HepG2 (cell line): ENCODE measurements at regions not wholly inside any gene's neighbourhood (a gene's known extent, or its start where the extent isn't known, plus 50 kb on each side); places are given as distances from the start of the nearest gene placed in this dataset.

Source experiments
- ATAC-seq: fragments of 200-7000 bp; cut with Tn5 transposase; 3 replicates; pipeline ENCODE4 v1.9.1; 2020; ENCODE audit warnings: mild to moderate bottlenecking, moderate library complexity
- BruUV-seq: library from RNA; stranded (reverse); fragments of 400-500 nt; replicated peaks from 2 replicates; lab custom pipeline; 2021; lab: Mats Ljungman, UMichigan
- CTCF ChIA-PET: fragments of 300-600 bp; formaldehyde crosslinking; extraction: SDS; loops from one replicate; lab custom pipeline; 2021; ENCODE audit warnings: low total read pairs, inconsistent platforms, low intra/inter-chr PET ratio; lab: Yijun Ruan, JAX
- POLR2A ChIA-PET: fragments of 350-600 bp; sonication (Branson Sonifier 250); formaldehyde crosslinking; loops from one replicate; lab custom pipeline; 2020; ENCODE audit warnings: antibody characterized with exemption, inconsistent platforms; lab: Yijun Ruan, JAX
- DNase-seq: peaks from one replicate; pipeline ENCODE4 v3.0.0-alpha.2; 2015; ENCODE audit warnings: low spot score
- FAIRE-seq: peaks from 3 replicates; lab custom pipeline; 2011; peaks lifted over from hg19 to GRCh38; lab: Jason Lieb, UNC
- H2AFZ ChIP-seq: one replicate; pipeline ENCODE4 v1.6.1; 2011; ENCODE audit warnings: low read length, inconsistent platforms
- H3K27ac ChIP-seq: fragments of 300-600 bp; 3 replicates; pipeline ENCODE4 v1.8.0; 2011; ENCODE audit warnings: mixed run types, mild to moderate bottlenecking, mixed read lengths, low read length, inconsistent platforms; ENCODE audit not compliant: insufficient read depth; ENCODE audit errors: extremely low read length
- H3K27me3 ChIP-seq, 2 experiments: fragments of 200-600 bp in 1 of 2; 2 replicates in 1 of 2; 3 replicates in 1 of 2; pipeline versions ENCODE4 v1.6.0 to v1.8.0; 2011; ENCODE audit warnings: low read length in 2 of 2, mild to moderate bottlenecking in 2 of 2, moderate library complexity in 2 of 2, inconsistent platforms in 1 of 2; ENCODE audit not compliant: insufficient read depth in 2 of 2, control insufficient read depth in 1 of 2
- H3K36me3 ChIP-seq, 2 experiments: fragments of 200-600 bp in 1 of 2; replicated peaks in 1 of 2; 2 replicates in 1 of 2; 3 replicates in 1 of 2; pipeline versions ENCODE4 v1.5.1 to v1.8.0; 2011; ENCODE audit warnings: low read length in 2 of 2, inconsistent platforms in 1 of 2; ENCODE audit not compliant: insufficient read depth in 2 of 2, control insufficient read depth in 1 of 2
- H3K4me1 ChIP-seq: 2 replicates; pipeline ENCODE4 v1.5.1; 2012; ENCODE audit warnings: low read length, inconsistent platforms; ENCODE audit not compliant: insufficient read depth
- H3K4me2 ChIP-seq: 2 replicates; pipeline ENCODE4 v1.6.0; 2011; ENCODE audit warnings: low read depth, low read length, inconsistent platforms
- H3K4me3 ChIP-seq, 3 experiments: fragments of 200-600 bp in 1 of 3; sonication (generic), shearing (Covaris generic) in 1 of 3; replicated peaks in 1 of 3; 2 replicates each; pipeline ENCODE4 v1.5.1; 2011 to 2016; ENCODE audit warnings: low read length in 3 of 3, inconsistent platforms in 2 of 3, low read depth in 2 of 3, mild to moderate bottlenecking in 2 of 3, control low read depth in 1 of 3, mixed read lengths in 1 of 3; ENCODE audit not compliant: insufficient read depth in 1 of 3
- H3K79me2 ChIP-seq: one replicate; pipeline ENCODE4 v1.6.1; 2011; ENCODE audit warnings: low read length, inconsistent platforms; ENCODE audit not compliant: insufficient read depth
- H3K9ac ChIP-seq: 2 replicates; pipeline ENCODE4 v1.6.0; 2011; ENCODE audit warnings: mild to moderate bottlenecking, low read depth, low read length, inconsistent platforms; ENCODE audit not compliant: insufficient read depth
- H3K9me3 ChIP-seq: 2 replicates; pipeline ENCODE4 v1.5.1; 2012; ENCODE audit warnings: mild to moderate bottlenecking, low read length
- H4K20me1 ChIP-seq: 2 replicates; pipeline ENCODE4 v1.6.0; 2011; ENCODE audit warnings: inconsistent platforms, mild to moderate bottlenecking, low read length, moderate library complexity; ENCODE audit not compliant: insufficient read depth
- DPF2 ChIP-seq: sonication (generic); formaldehyde crosslinking; IDR thresholded peaks from 2 replicates; pipeline ENCODE4 v1.4.0; 2020; ENCODE audit warnings: mild to moderate bottlenecking, low read depth, missing genetic modification reagents, borderline replicate concordance
- DRAP1 ChIP-seq: IDR thresholded peaks from 2 replicates; pipeline ENCODE4 v1.6.1; 2016; ENCODE audit warnings: missing genetic modification reagents, missing compliant biosample characterization
- FOXO1 ChIP-seq: sonication (generic); formaldehyde crosslinking; IDR thresholded peaks from 2 replicates; pipeline ENCODE4 v1.4.0; 2020; ENCODE audit warnings: missing genetic modification reagents
- FOXP1 ChIP-seq, 2 experiments: fragments of 450-650 bp in 1 of 2; IDR thresholded peaks; 2 replicates each; pipeline ENCODE4 v1.6.1; 2017 to 2018; ENCODE audit warnings: antibody characterized with exemption in 1 of 2
- HOXA9 ChIP-seq: sonication (generic); formaldehyde crosslinking; IDR thresholded peaks from 2 replicates; pipeline ENCODE4 v1.8.1; 2022; ENCODE audit warnings: missing genetic modification reagents, mild to moderate bottlenecking, moderate library complexity, borderline replicate concordance
- PAWR ChIP-seq: sonication (generic); formaldehyde crosslinking; IDR thresholded peaks from 2 replicates; pipeline ENCODE4 v1.4.0; 2020; ENCODE audit warnings: missing genetic modification reagents, mild to moderate bottlenecking, borderline replicate concordance
- RAD51 ChIP-seq: fragments of 450-650 bp; IDR thresholded peaks from 2 replicates; pipeline ENCODE4 v1.6.1; 2016; ENCODE audit warnings: borderline replicate concordance
- RBAK ChIP-seq: sonication (generic); formaldehyde crosslinking; IDR thresholded peaks from 2 replicates; pipeline ENCODE4 v1.5.1; 2020; ENCODE audit warnings: mild to moderate bottlenecking, missing genetic modification reagents
- SRSF1 ChIP-seq: fragments of 200-400 bp; formaldehyde crosslinking; optimal IDR thresholded peaks from 2 replicates; pipeline ENCODE3; 2017; ENCODE audit warnings: mild to moderate bottlenecking, low read depth, low read length, moderate library complexity
- TEAD3 ChIP-seq: optimal IDR thresholded peaks from 2 replicates; pipeline ENCODE3; 2016; ENCODE audit warnings: borderline replicate concordance
- TOPORS ChIP-seq: sonication (generic); formaldehyde crosslinking; IDR thresholded peaks from 2 replicates; pipeline ENCODE4 v1.8.0; 2023; ENCODE audit warnings: mild to moderate bottlenecking, missing genetic modification reagents
- ZFP82 ChIP-seq: sonication (generic); formaldehyde crosslinking; IDR thresholded peaks from 2 replicates; pipeline ENCODE4 v1.5.1; 2020; ENCODE audit warnings: mild to moderate bottlenecking, missing genetic modification reagents, borderline replicate concordance
- ZFP90 ChIP-seq: sonication (generic); formaldehyde crosslinking; IDR thresholded peaks from 2 replicates; pipeline ENCODE4 v1.8.0; 2022; ENCODE audit warnings: missing genetic modification reagents, mild to moderate bottlenecking, inconsistent platforms, borderline replicate concordance
- ZNF326 ChIP-seq: sonication (generic); formaldehyde crosslinking; IDR thresholded peaks from 2 replicates; pipeline ENCODE4 v1.4.0; 2020; ENCODE audit warnings: missing genetic modification reagents, borderline replicate concordance
- ZNF343 ChIP-seq: sonication (generic); formaldehyde crosslinking; IDR thresholded peaks from 2 replicates; pipeline ENCODE4 v1.4.0; 2020; ENCODE audit warnings: mild to moderate bottlenecking, missing genetic modification reagents
- ZNF746 ChIP-seq: sonication (generic); formaldehyde crosslinking; IDR thresholded peaks from 2 replicates; pipeline ENCODE4 v1.8.0; 2022; ENCODE audit warnings: mild to moderate bottlenecking, missing genetic modification reagents
- WGBS: methylation state at CpG from one replicate; pipeline ENCODE4 v1.1.6; 2017; ENCODE audit warnings: low lambda C conversion rate; 5-methylcytosine and 5-hydroxymethylcytosine counted together
- in situ Hi-C: cut with HindIII; loops from 2 replicates; pipeline ENCODE4 v1.10.0; 2017; ENCODE audit warnings: low pct_unique_long_range_greater_than_20kb; ENCODE audit not compliant: extremely low pct_ligation_motif_present
- intact Hi-C: fragments of 100-400 bp; cut with micrococcal nuclease; formaldehyde crosslinking; loops from one replicate; pipeline ENCODE4 v1.10.0; 2022; ENCODE audit not compliant: unreplicated experiment
- TF ChIP-seq, protein P1 (sequence below): sonication (generic); formaldehyde crosslinking; IDR thresholded peaks from 2 replicates; pipeline ENCODE4 v1.8.0; 2022; ENCODE audit warnings: low read depth, missing genetic modification reagents
- TF ChIP-seq, protein P2 (sequence below): sonication (generic); formaldehyde crosslinking; conservative IDR thresholded peaks from 2 replicates; pipeline ENCODE4 v1.4.0; 2020; ENCODE audit warnings: missing genetic modification reagents

DNA sequence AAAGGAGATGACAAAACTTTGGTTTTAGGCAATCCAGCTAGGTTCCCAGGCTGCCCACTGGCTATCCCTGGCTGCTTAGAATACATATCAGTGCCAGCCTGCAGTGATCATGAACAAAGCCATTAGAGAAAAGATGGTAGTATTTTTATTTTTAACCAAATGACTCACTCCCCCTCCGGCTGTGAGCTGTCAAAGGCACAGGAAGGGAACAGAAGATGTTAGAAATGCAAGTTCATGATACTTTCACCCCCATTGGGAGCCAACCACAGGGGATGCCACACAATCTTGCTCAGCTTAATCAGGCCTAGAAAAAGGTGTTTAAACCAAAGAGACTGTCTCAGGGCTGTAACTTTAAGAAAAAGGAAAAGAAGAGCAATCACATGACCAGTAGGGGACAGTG is 70.3 kb upstream of the ASTN2 start:
- BruUV-seq: no TSS peak
- DNase-seq: no peak
- no peak for TF ChIP-seq RBAK
- no peak for TF ChIP-seq TEAD3
- TF ChIP-seq, protein P1, sequence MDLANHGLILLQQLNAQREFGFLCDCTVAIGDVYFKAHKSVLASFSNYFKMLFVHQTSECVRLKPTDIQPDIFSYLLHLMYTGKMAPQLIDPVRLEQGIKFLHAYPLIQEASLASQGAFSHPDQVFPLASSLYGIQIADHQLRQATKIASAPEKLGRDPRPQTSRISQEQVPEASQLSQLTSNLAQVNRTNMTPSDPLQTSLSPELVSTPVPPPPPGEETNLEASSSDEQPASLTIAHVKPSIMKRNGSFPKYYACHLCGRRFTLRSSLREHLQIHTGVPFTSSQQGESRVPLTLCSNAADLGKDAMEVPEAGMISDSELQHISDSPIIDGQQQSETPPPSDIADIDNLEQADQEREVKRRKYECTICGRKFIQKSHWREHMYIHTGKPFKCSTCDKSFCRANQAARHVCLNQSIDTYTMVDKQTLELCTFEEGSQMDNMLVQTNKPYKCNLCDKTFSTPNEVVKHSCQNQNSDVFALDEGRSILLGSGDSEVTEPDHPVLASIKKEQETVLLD (CRISPR knock-in tag): no peak
- TF ChIP-seq DRAP1: no peak
- no peak for TF ChIP-seq ZNF746 (CRISPR knock-in tag)
- no peak for TF ChIP-seq TOPORS (CRISPR knock-in tag)
- no peak for TF ChIP-seq PAWR (CRISPR knock-in tag)
- TF ChIP-seq ZNF326 (CRISPR knock-in tag): no peak
- TF ChIP-seq ZNF343 (CRISPR knock-in tag): no peak
- no peak for TF ChIP-seq FOXP1 (IDR thresholded peaks at IDR 0.05)
- no peak for TF ChIP-seq FOXP1 (CRISPR knock-in tag; IDR thresholded peaks at IDR 0.05)
- TF ChIP-seq SRSF1: no peak
- no peak for TF ChIP-seq ZFP82
- TF ChIP-seq, protein P2, sequence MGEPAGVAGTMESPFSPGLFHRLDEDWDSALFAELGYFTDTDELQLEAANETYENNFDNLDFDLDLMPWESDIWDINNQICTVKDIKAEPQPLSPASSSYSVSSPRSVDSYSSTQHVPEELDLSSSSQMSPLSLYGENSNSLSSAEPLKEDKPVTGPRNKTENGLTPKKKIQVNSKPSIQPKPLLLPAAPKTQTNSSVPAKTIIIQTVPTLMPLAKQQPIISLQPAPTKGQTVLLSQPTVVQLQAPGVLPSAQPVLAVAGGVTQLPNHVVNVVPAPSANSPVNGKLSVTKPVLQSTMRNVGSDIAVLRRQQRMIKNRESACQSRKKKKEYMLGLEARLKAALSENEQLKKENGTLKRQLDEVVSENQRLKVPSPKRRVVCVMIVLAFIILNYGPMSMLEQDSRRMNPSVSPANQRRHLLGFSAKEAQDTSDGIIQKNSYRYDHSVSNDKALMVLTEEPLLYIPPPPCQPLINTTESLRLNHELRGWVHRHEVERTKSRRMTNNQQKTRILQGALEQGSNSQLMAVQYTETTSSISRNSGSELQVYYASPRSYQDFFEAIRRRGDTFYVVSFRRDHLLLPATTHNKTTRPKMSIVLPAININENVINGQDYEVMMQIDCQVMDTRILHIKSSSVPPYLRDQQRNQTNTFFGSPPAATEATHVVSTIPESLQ (CRISPR knock-in tag): no peak
- no peak for TF ChIP-seq RAD51
- no peak for TF ChIP-seq DPF2 (CRISPR knock-in tag)
- TF ChIP-seq ZFP90 (CRISPR knock-in tag): no peak
- TF ChIP-seq FOXO1: no peak
- TF ChIP-seq HOXA9: no peak
- Histone ChIP-seq H4K20me1 (no peaks in the 10 kb centered on the region), H3K9ac (no peak overlapping the region), H2AFZ (no peak overlapping the region), H3K4me1 (peaks cover 33% of the 10 kb centered on the region), H3K27ac (no peak overlapping the region), H3K9me3 (no peaks in the 10 kb centered on the region), H3K36me3 (no peaks in the 10 kb centered on the region), H3K4me2 (no peak overlapping the region), H3K27me3 (no peaks in the 10 kb centered on the region), H3K4me3 (no peak overlapping the region), H3K79me2 (no peaks in the 10 kb centered on the region)
- intact Hi-C loops (loop anchor here (5.0 kb wide), 1 partner anchor 52 kb away; no protein-coding TSS in a partner anchor), in situ Hi-C loops (loop anchor here (5.0 kb wide), 1 partner anchor 67 kb away; no protein-coding TSS in a partner anchor)
- CTCF ChIA-PET: no interaction called here
- ATAC-seq: no peak
- no peak for FAIRE-seq
- POLR2A ChIA-PET: no interaction called here
- 0% methylated on average over 1 of the region's 1 CpG for WGBS
